Chondrocyte (in vitro differentiated cells): ENCODE measurements at regions not wholly inside any gene's neighbourhood (a gene's known extent, or its start where the extent isn't known, plus 50 kb on each side); places are given as distances from the start of the nearest gene placed in this dataset.

Source experiments
- DNase-seq: peaks from one replicate; pipeline ENCODE4 v3.0.0; 2021; ENCODE audit warnings: mixed read lengths, low spot score
- H3K27ac Mint-ChIP-seq: one replicate; pipeline ENCODE4 v1.8.0; 2021; ENCODE audit warnings: mild to moderate bottlenecking, moderate library complexity, mixed read lengths; ENCODE audit not compliant: unreplicated experiment
- H3K27me3 Mint-ChIP-seq: 2 replicates; pipeline ENCODE4 v1.8.0; 2021; ENCODE audit warnings: low read depth, mixed read lengths
- H3K36me3 Mint-ChIP-seq: 2 replicates; pipeline ENCODE4 v1.8.0; 2021; ENCODE audit warnings: low read depth, mixed read lengths
- H3K4me1 Mint-ChIP-seq: 2 replicates; pipeline ENCODE4 v1.8.0; 2021; ENCODE audit warnings: low read depth, mild to moderate bottlenecking, mixed read lengths
- H3K4me3 Mint-ChIP-seq: one replicate; pipeline ENCODE4 v1.8.0; 2021; ENCODE audit warnings: mild to moderate bottlenecking, moderate library complexity, mixed read lengths; ENCODE audit not compliant: unreplicated experiment
- H3K9me3 Mint-ChIP-seq: 2 replicates; pipeline ENCODE4 v1.8.0; 2021; ENCODE audit warnings: low read depth, mixed read lengths
- CTCF ChIP-seq: fragments of 200-600 bp; sonication (generic); IDR thresholded peaks from 2 replicates; pipeline ENCODE4 v1.5.0; 2021; ENCODE audit warnings: antibody characterized with exemption, mild to moderate bottlenecking, moderate library complexity

- Mint-ChIP-seq H3K4me1 (peaks cover 1% of the 10 kb centered on the region), H3K4me3 (no peak overlapping the region), H3K27ac (no peak overlapping the region), H3K36me3 (no peaks in the 10 kb centered on the region), H3K9me3 (no peaks in the 10 kb centered on the region), H3K27me3 (peaks cover 8% of the 10 kb centered on the region)
- no peak for TF ChIP-seq CTCF
- DNase-seq, result no peak
Measured at GRCh38 chr12:31210104-31210503, 115.8 kb downstream of the SINHCAF start.

- H3K27me3 Mint-ChIP-seq, result peaks cover 10% of the 10 kb centered on the region
- DNase-seq, result no peak
- no peak for TF ChIP-seq CTCF
- no peaks in the 10 kb centered on the region for H3K9me3 Mint-ChIP-seq
- no peak overlapping the region for H3K27ac Mint-ChIP-seq
- no peak overlapping the region for H3K4me3 Mint-ChIP-seq
- H3K4me1 Mint-ChIP-seq, result no peaks in the 10 kb centered on the region
- no peaks in the 10 kb centered on the region for H3K36me3 Mint-ChIP-seq
Measured at GRCh38 chr12:31210541-31210940, 115.4 kb downstream of the SINHCAF start.

GRCh38 chr12:31214626-31215517 lies 111.1 kb downstream of the SINHCAF start:
- Mint-ChIP-seq H3K4me1 (no peaks in the 10 kb centered on the region), H3K4me3 (no peak overlapping the region), H3K36me3 (peaks cover 3% of the 10 kb centered on the region), H3K27ac (no peak overlapping the region), H3K27me3 (peaks cover 40% of the 10 kb centered on the region), H3K9me3 (no peaks in the 10 kb centered on the region)
- DNase-seq, result peak; percentile 41
- TF ChIP-seq CTCF, result no peak

- DNase-seq, result peak; percentile 59
- Mint-ChIP-seq H3K4me1 (no peaks in the 10 kb centered on the region), H3K9me3 (no peaks in the 10 kb centered on the region), H3K27ac (no peak overlapping the region), H3K27me3 (peaks cover 44% of the 10 kb centered on the region), H3K36me3 (peaks cover 3% of the 10 kb centered on the region), H3K4me3 (no peak overlapping the region)
- TF ChIP-seq CTCF, result no peak
Measured at GRCh38 chr12:31215518-31216232, 110.3 kb downstream of the SINHCAF start.

GRCh38 chr12:31216479-31216878 lies 109.5 kb downstream of the SINHCAF start:
- H3K4me3 Mint-ChIP-seq, result no peak overlapping the region
- H3K36me3 Mint-ChIP-seq, result peaks cover 3% of the 10 kb centered on the region
- DNase-seq, result no peak
- H3K27ac Mint-ChIP-seq, result no peak overlapping the region
- no peaks in the 10 kb centered on the region for H3K4me1 Mint-ChIP-seq
- H3K27me3 Mint-ChIP-seq, result peaks cover 49% of the 10 kb centered on the region
- no peaks in the 10 kb centered on the region for H3K9me3 Mint-ChIP-seq
- no peak for TF ChIP-seq CTCF
